GM20000 (cell line): ENCODE measurements at regions not wholly inside any gene's neighbourhood (a gene's known extent, or its start where the extent isn't known, plus 50 kb on each side); places are given as distances from the start of the nearest gene placed in this dataset.

ENCODE experiments used
- DNase-seq: peaks from one replicate; pipeline ENCODE4 v3.0.0; 2012; ENCODE audit warnings: low spot score
- CTCF ChIP-seq: IDR thresholded peaks from 2 replicates; pipeline ENCODE4 v1.5.1; 2012; ENCODE audit warnings: mild to moderate bottlenecking, control low read depth; ENCODE audit errors: extremely low read depth, missing control alignments

DNA sequence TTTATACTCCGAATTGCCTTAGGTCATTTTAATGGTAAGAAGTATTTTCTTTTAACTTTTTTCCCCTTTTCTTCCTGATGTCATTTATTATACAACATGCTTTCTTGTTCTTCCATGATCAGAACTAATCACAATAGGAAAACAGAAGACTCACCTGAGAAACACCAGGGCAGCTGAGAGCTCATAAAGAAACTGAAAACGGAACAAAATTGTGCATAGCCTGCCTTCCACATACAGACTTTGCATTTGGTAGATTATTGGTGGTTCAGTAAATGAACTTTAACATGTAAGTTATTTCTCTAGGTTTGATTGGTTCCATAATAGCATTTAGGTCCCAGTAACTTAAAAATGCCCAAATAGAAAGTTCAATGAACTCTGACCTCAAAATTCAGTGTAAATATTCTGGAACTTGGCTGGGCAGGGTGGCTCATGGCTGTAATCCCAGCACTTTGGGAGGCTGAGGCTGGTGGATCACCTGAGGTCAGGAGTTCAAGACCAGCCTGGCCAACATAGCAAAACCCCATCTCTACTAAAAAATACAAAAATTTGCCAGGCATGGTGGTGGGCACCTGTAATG, 161.1 kb upstream of the DTNBP1 start:
- peak; percentile 29 for DNase-seq
- no peak for TF ChIP-seq CTCF

- no peak for DNase-seq
- TF ChIP-seq CTCF: no peak
These were observed 160.0 kb upstream of the DTNBP1 start for GRCh38 chr6:15822835-15823234.

GRCh38 chr6:15819841-15820240, 157.0 kb upstream of the DTNBP1 start:
- DNase-seq: no peak
- no peak for TF ChIP-seq CTCF

DNA sequence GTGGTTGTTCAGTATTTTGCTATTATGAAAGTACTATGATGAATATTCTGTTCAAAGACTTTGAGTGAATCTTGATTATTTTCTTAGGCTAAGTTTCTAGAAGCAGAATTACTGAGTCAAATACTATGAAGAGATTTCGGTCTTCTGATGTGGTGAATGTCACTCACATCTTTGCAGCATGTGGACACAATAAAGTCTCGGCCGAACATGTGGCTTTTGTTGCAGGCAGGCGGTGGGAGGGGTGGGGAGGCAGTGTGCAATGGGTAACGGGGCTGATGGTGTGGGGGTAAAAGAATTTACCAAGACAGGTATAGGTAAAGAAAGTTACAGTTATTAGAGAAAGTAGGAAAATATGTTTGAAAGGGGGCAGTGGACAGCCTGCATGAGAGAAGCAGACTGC, 156.4 kb upstream of the DTNBP1 start:
- no peak for DNase-seq
- TF ChIP-seq CTCF: no peak

GRCh38 chr6:15818491-15818890, 155.7 kb upstream of the DTNBP1 start:
- TF ChIP-seq CTCF: no peak
- DNase-seq: no peak

GRCh38 chr6:15818044-15818443, 155.2 kb upstream of the DTNBP1 start:
- no peak for DNase-seq
- no peak for TF ChIP-seq CTCF

GRCh38 chr6:15817100-15817499, 154.3 kb upstream of the DTNBP1 start:
- no peak for DNase-seq
- TF ChIP-seq CTCF: no peak
